Brain pericyte (primary cell): ENCODE measurements at regions not wholly inside any gene's neighbourhood (a gene's known extent, or its start where the extent isn't known, plus 50 kb on each side); places are given as distances from the start of the nearest gene placed in this dataset.
"Not testable (repeated sequence)": the region's sequence is repeated elsewhere in the genome, so short reads cannot be mapped to it uniquely, and the experiment has no call there.

Source experiments
- DNase-seq: peaks from one replicate; pipeline ENCODE4 v3.0.0-alpha.2; 2012; ENCODE audit warnings: low read depth, low spot score

DNA sequence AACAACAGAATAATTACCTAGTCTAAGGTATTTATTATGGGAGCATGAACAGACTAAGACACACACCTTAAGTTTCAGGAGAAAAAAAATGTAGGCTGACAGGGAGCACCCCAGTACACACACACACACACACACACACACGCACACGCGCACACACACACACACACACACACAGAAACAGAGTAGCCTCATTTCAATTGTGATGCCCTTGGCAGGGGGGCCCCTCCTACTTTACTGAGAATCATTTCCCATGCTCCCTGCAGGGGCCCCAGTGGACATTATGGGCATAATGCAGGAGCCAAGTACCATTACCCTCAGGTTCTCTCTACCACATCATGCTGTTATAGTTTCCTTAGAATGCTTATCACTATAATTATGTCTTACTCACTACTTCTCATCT, 104.9 kb downstream of the CDC7 start:
- DNase-seq: no peak

DNA sequence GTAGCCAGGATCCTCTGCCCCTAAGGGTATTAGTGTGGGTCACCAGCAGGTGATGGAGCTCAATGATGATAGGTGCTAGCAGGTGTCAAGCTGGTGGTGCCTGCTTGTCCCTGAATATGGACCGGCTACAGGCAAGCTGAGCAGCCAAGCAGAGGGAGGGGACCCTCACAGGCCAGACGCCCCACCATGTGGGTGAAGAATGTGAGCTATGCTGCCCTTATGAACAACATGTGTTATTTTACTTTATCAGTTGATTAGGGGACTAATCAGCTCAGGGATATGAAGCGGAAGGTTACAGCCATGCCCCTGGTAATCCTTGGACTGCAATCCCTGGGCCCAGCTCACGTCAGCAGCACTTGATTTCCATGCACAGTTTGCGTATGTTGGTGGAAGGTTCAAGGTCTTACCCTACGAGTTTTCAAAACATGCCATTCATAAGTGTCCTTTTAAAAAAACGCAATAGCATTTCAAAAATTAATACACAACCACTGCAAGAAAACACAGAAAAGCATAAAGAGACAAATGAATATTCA, 106.0 kb downstream of the CDC7 start:
- no peak for DNase-seq

DNA sequence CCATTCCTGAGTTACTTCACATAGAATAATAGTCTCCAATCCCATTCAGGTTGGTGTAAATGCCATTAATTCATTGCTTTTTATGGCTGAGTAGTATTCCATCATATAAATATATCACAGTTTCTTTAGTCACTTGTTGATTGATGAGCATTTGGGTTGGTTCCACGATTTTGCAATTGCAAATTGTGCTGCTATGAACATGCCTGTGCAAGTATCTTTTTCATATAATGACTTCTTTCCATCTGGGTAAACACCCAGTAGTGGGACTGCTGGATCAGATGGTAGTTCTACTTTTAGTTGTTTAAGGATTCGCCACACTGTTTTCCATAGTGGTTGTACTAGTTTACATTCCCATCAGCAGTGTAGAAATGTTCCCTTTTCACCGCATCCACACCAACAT, 107.0 kb downstream of the CDC7 start:
- DNase-seq: not testable (repeated sequence)

DNA sequence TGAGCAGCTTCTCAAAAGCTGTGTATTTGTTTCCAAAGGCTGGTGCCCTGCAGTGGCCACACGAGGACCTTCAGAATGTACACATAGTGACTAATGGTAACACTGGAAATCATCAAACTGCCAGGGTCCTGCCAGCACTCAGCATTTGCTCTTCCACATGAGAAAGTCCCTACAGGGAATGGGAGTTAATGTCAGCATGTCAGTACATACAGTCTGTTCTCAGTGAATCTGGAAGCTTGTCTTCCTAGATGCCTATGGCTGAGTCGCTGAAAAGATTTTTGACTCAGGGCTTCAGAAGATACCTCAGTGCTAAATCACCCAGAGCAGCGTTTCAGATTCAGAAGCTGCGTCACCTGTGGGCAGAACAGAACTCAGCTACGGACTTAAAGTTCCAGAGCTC, 108.2 kb downstream of the CDC7 start:
- DNase-seq: no peak

DNA sequence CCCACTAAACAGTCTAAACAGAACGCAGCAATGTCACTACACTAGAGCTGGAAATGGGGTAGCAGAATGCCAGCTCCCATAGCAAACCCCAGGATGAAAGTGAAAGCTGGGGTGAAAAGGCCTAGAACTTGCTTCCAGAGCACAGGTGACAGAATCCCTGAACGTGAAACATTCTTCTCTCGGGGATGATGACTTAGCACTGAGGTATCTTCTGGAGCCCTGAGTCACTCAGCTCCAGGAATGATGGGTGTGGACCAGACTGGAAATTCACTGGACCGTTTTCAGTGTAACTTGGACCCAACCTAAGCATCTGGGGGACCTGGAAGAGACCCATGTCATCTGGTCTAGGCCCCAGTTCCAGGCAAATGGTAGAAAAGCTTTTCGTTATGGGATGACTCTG, 108.9 kb downstream of the CDC7 start:
- no peak for DNase-seq

DNA sequence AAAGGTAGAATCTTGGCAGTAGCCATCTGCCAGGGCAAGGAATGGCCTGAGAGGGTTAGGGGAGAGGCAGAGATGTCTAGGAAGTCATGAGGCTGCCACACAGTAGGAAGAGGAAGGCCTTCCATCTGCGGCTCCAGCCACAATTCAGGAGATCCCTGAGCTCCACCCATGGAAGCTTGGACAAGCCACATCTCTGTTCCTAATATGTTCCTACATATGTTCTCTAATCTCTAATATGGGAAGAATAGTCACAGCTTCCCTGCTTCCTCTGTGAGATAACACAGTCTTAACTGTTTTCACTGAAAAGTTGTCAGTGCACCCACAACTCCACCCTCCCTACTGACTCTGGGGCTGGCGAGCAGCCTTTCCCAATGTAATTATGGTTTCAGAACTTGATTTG, 109.5 kb downstream of the CDC7 start:
- no peak for DNase-seq

DNA sequence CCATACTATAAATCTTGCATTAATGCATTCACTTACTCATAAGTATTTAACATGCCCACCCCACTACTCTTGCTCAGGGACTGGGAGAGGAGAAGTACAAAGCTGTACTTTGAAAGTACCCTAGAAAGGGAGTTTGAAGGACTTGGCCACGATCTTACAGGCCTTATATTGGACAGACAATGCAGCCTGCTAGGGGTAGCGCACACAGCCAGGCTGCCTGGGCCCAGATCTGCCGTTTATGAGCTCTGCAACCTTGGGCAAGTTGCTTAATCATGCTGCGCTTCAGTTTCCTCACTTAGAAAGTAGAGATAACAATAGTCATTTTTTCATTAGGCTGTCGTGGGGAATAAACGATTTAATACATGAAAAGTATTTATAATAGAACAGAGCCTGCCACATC, 110.1 kb downstream of the CDC7 start:
- DNase-seq: no peak

DNA sequence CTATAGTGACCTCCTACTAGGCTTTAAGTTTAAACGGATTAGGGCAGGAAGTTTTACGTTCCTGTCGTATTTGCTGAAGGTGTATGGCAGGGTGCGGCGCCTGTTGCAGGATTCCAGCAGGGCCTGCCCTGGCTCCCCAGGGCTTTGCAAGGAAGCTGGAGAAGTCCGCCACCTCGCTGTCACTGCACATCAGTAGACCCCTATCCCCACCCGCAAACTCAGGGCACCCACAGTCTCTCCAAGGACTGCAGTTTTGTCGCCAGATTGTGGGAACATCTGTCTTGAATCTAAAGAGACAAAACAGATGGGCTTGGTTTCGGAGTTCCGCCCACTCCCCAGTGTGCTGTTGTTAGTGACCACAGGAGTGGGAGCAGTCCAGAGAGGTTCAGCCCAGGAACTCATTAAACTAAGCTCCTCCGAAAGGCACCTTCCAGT, 110.8 kb downstream of the CDC7 start:
- no peak for DNase-seq

DNA sequence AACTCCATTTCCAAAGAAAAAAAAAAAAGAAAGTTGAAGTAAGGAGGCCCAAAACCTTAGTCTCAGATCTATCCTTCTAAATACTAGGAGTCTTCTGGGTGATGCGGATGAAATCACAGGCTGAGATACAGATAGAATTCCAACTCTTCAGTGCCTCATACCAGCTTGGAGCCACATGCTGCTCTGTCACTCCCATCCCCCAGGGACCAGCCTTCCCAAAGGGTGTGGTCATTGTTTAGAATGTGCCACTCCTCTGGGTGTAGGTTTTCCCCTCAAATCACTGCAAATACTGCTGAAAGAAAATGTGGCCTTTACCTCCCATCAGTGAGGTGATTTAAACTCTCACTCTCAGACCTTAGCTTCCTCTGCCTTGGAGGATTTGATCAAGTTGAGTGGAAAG, 112.9 kb downstream of the CDC7 start:
- no peak for DNase-seq

DNA sequence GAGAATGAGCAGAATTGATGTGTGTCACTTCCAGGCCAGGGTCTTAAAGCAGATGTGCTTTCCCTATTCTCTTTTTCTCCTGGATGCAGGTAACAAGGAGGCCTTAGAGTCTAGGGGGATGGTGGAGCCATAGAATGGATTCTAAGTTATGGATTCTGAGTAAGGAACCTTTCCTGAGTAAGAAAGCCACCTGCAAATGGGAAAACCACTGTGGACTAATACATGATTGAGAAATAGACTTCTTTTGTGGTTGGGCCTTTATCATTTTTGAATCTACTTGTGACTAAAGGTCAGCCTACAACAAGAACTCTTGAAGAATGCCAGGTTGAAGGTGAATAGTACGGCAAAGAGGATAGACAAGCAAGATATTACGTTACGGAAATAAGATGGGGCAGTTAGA, 116.1 kb downstream of the CDC7 start:
- no peak for DNase-seq

DNA sequence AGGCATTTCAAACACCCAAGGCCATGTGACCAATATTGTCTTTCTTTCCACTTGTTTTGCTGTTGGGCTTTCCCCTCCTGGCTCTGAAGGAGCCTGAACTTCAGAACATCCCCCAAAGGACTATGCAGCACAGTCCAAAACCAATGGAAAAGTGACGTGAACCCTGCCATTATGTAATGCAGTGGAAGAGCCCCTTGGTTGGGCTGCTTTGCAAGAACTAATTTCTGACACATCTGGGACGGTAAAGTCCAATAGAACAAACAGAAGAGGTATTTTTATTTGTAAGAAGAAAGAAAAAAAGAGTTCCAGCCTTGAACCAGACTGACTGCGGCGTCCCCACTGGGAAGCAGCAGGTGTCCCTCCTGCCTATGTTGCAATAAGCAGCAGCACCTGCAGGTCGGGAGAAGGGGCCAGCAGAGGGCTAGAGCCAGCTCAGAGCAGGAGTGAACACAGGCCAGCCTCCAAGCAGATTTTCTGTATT, 116.7 kb downstream of the CDC7 start:
- peak; percentile 58 for DNase-seq

DNA sequence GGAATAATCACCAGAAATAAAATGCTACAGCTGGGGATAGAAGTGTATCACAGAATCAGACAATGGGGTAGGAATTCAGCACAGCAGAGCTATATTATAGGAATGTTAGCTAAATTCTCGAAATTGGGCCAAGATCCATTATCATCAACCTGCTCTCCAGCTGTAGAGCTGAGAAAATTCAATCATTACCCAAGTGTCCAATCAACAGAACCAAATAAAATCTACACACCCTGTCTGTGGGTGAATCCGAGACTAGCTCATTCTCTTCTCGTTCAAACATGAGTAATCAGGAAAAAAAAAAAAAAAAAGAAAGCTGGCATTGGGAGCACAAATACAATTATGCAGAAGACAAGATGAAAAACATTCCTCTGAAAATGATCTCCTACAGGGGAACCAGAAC, 119.2 kb downstream of the CDC7 start:
- DNase-seq: no peak

DNA sequence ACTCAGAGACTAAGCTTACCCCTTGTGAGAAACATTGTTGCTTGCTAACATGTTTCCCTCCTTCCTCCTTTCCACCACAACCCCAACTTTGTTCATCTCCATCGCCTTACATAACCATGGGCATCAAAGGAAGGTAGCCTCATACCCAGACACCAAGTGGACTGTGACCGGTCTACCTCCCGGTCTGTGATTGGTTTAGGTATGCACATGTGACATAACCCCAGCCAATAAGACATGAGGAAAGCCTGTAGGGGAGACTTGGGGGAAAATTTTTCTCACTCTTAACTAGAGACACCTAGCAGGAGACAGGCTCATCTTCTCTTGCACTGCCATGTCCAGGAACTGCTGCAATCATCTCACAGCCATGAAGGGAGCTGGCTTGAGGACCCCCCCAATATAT, 120.7 kb downstream of the CDC7 start:
- no peak for DNase-seq

DNA sequence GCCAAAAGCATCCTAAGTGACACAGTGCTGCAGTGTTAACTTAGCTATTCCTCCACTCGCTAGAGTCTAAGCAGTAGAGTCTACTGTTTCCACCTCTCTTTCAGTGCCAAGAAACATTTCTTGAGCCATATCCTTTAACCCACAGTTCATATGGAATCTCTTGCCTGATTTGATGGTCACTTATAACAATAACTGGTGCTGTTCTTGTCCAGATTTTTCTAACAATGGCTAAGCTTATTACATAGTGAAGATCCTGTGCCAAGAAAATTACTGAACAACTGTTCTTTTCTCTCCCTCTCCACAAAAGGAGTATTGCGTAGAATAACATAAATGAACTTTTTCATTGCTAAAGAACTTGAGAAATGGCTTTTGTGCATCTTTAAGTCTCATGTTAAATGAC, 121.3 kb downstream of the CDC7 start:
- no peak for DNase-seq

DNA sequence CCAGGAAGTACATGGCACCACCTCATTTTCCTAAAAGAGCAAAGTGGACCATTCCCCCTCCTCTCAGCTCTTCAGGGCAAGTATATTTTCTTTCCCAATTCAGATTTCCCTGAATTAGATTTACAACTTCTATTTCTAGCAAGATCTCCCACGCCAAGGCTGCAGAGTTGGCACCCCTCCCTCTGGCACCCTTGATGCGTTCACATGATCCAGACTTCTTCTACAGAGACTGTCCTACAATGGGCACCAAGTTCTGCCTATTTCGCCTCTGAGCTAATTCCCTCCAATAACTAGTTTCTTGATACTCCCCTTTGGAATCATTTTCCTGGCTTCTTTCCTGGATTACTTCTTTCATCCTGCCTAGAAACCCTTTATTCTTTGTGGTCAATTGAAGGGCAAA, 122.0 kb downstream of the CDC7 start:
- no peak for DNase-seq

DNA sequence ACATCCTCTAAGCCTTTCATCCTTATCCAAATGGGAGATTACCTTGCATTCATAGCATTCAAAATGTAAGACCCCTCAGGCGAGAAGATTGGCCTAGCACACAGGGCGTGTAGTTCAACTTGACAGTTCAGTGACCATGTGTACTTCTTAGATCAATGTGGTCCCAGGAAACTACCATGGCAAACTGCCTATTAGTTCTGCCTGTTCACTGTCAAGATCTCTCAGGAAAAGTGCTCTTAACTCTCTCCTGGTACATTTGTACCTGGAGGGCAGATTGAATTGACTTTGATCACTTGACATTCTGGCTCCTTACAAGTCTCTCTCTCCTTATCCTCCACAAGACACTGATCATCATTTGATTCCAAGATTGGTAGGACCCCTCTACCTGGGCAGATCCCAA, 122.4 kb downstream of the CDC7 start:
- no peak for DNase-seq

DNA sequence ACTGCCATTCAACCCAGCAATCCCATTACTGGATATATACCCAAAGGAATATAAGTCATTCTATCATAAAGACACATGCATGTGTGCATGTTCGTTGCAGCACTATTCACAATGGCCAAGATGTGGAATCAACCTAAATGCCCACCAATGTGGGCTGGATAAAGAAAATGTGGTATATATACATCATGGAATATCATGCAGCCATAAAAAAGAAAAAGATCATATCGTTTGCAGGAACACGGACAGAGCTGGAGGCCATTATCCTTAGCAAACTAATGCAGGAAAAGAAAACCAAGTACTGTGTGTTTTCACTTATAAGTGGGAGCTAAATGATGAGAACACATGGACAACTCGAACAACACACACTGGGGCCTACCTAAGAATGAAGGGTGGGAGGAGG, 123.7 kb downstream of the CDC7 start:
- no peak for DNase-seq
